GM13976 (cell line): ENCODE measurements at regions not wholly inside any gene's neighbourhood (a gene's known extent, or its start where the extent isn't known, plus 50 kb on each side); places are given as distances from the start of the nearest gene placed in this dataset.

Experiments used
- DNase-seq: peaks from one replicate; pipeline ENCODE4 v3.0.0; 2012; ENCODE audit warnings: low spot score
- CTCF ChIP-seq: IDR thresholded peaks from 2 replicates; pipeline ENCODE4 v1.5.1; 2012; ENCODE audit warnings: borderline replicate concordance, mild to moderate bottlenecking; ENCODE audit not compliant: insufficient read depth; ENCODE audit errors: extremely low read depth, missing control alignments, control extremely low read depth
- in situ Hi-C: fragments of 300-500 bp; cut with MboI; formaldehyde crosslinking; loops from one replicate; pipeline ENCODE4 v1.12.0; 2022; ENCODE audit warnings: low sequenced_read_pairs, mixed read lengths, inconsistent platforms; ENCODE audit not compliant: unreplicated experiment

- in situ Hi-C loops, result no loop called here
- peak; percentile 19 for TF ChIP-seq CTCF
- no peak for DNase-seq
Measured at GRCh38 chr4:18075823-18076433, 54.4 kb upstream of the LCORL start.

GRCh38 chr4:18071894-18072293, 50.3 kb upstream of the LCORL start:
- TF ChIP-seq CTCF, result no peak
- in situ Hi-C loops, result no loop called here
- no peak for DNase-seq
